HT-29 (cell line): ENCODE measurements at regions not wholly inside any gene's neighbourhood (a gene's known extent, or its start where the extent isn't known, plus 50 kb on each side); places are given as distances from the start of the nearest gene placed in this dataset.

Experiments
- DNase-seq: peaks from one replicate; pipeline ENCODE4 v3.0.0-alpha.2; 2015; ENCODE audit warnings: low spot score

DNA sequence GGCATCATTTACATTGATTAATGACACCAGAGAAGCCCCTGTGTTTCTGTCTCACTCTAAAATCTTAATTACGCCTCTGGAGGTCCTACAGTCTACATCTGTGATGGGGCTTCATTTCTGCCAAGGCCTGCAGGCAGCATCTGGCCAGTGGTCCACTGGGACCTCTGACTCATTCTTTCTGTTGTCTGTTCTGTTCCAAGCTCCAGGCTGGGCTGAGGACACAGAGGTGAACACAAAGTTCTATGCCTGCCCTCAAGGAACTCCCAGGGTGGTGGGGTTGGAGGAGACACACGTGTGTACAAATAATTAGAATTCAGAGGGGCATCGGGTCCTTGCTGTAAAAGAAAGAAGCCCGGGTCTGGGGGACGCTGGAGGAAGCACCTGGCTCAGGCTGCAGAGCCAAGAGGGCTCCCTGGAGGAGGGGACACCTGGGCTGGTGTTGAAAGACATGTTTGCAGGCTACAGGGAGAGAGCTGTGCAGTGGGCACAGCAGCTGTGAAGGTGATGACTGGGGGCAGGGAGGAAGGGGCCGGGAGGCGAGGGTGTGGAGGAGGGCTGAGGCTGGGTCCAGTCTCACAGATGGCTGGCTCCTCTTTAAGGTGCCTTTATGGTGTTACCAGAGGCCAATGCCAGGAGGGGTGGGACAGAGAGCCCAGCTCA lies 103.3 kb upstream of the PRR23E start:
- DNase-seq, result no peak

DNA sequence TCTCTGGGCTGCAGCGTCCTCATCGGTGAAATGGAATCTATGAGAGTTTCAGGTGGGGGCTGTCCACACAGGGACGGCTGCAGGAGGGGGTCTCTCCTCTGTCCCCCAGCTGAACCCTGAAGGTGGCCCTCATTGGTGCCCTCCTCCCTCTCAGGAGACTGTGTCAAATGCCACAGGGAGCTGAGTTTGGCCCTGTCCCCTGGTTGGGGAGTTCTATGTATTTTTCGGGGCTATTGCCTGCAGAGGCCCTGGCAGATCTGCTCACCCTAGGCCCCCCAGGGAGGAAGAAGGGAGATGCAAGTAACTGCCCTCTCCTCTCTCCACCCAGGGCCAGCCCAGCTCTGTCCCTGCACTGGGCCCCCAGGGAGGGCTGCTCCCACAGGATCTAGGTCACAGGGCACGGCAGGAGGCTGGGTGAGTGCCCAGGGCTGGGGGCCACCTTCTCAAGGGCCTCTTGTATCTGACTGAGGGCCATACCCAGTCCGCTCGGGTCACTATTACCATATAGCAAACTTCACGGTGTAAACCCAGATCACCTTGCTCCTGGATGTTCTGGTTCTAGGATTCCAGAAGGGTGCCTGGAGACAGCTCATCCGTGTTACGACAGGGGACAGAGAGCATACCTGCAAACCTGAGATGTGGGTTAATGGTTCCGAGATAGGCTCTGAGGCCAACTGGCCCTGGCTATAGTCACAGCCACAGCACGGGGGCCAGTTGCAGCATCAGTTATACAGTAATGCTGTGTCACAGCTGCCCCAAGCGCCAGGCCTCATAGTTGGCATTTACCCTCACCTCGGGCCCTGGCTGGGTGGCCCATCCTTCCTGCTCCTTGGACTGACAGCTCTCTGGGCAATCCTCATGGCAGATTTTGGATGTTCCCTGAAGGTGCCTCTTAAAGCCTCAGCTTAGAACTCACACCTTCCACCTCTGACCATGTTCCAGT lies 102.4 kb upstream of the PRR23E start:
- no peak for DNase-seq

DNA sequence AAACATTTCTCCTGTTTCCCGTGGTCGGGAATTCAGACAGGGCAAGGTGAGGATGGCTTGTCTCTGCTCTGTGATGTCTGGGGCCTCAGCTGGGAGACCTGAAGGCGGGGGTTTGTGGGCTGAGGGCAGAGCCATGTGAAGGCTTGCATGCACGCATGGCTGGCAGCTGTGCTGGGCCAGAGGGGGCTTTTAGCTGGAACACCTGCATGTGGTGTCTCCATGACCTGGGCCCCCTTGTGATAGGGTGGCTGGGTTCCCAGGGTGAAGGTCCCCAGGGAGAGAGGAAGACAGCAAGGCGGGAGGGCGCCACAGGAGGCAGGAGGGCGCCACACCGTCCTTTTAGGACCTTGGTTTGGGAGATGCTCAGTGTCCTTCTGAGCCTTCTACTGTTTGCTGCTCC lies 101.6 kb upstream of the PRR23E start:
- DNase-seq, result no peak

DNA sequence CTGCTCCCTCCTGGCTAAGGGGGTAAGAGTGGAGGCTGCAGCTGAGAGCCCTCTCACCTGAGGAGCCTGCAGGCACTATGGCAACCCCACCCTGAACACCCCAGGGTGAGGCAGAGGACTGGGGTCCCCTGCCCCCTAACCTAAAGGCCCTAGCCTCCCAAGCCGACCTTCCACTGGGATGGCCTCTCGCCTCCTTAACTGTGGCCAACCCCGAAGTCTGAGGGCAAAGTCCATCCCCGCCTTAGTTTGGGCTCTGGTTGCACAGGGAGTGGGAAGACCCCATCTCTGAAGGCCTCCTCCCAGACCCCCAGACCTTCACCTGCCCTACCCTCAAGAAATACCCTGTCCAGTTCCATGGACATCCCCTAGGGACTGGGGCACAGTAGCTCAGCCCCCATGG lies 100.6 kb upstream of the PRR23E start:
- no peak for DNase-seq

DNA sequence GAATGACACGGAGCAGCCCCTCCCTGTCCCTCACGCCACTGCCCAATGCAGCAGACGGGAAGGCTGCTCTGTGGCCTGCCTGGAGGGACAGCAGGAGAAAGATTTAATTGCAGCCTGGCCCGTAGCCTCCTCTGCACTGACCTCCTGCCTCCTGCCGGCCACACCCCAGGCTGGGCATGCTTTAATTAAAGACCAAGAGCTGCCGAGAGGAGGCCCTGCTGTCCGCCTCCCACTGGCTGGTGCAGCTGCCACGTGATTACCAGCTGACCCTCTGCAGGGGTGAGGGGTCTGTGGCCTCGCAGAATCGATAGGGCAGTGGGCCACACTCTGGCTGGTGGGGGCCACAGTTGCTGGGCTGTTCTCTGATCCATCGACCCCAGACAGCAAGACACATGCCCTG lies 100.2 kb upstream of the PRR23E start:
- DNase-seq, result no peak

DNA sequence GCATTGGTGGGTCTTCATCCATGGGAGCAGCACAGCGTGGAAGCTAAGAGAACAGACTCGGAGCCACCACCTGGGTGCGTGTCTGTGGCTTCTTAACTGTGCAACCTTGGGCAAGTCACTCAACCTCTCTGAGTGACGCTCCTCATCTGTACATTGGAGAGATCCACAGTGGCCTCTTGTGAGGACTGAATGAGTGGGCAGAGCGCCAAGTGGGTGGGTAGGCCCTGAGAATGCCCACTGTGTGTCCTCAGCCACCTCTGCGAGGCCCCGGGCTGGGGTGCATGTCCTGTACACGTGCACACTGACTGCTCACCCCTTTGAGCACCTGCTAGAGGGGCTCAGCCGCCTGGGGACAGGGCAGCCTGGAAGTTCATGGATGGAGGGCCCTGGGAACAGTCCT lies 99.6 kb upstream of the PRR23E start:
- DNase-seq, result no peak

DNA sequence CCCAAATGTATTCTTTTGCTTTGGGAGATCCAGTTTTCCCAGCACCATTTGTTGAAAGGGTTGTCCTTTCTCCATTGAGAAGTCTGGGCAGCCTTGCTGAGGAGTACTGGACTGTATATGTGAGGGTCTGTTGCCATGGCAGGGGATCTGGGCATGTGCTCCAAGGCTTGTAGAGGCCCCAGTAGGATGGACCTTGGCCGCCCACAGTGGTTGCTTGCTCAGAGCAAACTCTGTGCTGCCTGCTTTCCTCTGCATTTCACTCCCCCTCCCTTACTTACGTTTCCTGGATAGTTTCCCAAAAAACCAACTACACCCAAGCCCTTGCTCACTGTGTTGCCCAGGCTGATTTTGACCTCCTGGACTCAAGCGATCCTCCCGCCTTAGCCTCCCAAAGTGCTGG lies 97.2 kb upstream of the PRR23E start:
- DNase-seq, result no peak

DNA sequence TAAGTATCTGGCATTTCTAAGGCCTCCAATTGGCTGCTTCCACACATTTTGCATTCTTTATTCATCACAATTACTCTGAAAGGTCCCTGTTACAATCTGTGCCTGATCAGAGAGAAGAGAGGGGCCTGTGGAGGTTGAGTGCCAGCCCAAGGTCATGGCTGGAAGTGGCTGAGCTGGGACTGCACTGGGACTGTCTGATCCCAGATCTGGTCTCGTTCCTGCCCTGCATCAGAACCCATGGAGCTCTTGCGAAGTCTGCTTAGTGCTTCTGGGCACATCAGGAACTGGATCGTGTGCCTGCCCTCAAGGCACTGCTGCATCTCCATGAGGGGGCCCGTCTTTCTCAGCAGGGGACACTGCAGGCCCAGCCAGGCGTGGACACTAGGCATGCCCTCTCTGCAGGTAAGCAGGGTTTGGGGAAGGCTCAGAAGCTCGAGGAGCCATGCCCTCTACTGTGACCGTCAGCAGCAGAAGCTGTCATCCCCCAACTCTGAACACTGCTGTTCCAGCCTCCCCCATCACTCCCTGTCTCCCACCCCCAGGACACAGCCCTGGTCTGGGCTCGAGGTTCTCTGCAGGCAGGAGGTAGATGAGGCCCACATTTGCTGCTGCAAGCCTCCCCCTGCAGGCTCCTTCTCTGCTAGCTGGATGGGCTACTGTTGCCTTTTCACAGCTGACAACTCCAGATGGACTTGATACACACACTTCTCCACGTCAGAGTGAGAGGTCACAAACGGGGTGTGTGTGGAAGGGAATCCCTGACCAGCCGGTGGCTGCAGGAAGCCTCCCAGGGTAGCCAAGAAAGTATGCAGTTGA lies 96.5 kb upstream of the PRR23E start:
- no peak for DNase-seq

DNA sequence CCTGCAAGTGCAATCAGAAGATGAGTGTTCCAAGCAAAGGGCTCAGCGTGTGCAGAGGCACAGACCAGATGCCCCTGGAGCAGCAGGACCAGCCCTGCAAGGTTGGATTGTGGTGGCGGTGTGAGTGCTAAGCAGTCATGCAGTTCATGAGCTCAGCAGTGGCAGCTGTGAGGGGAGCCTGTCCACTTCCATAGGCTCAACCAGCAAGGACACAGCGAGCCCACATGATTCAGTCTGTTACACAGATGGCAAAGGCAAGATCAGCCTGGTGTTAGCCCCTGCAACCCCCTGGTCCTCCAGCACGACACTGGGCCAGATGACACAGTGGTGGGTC lies 95.9 kb upstream of the PRR23E start:
- DNase-seq, result no peak

DNA sequence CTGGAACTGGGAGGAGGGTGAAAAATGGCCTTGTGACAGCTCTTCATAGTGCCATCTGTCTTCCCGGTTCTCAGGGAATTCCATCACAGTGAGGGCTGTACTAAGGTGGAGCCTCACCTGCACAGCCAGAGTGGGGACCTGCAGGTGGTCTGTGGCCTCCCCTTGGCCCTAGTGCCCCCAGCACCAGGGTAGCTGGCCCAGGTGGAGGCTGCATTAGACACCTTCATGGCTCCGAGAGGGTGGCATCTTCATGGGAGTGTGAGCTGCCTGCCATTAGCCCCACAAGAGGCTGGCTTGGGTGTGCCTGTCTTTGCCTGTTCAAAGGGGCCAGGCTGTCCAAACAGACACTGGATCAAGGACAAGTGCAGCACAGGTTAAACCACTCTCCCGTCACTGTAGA lies 95.5 kb upstream of the PRR23E start:
- DNase-seq, result no peak

DNA sequence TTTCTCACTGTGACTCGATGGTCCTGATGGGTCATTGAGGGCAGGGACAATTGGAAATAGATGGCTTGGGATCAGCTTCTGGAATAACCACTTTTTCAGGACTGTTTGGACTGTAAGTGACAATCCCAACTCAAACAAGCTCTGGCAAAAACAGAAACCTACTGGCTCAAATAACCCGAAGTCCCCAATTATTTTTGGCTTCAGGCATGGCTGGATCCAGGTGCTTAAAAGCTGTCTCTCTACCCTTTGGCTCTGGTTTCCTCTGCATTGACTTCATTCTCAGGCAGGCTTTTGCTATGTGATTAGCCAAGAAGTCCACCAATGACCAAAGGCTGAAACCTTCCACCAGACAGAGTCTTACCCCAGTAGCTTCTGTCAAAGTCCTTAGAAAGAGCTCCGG lies 92.9 kb upstream of the PRR23E start:
- DNase-seq, result no peak

DNA sequence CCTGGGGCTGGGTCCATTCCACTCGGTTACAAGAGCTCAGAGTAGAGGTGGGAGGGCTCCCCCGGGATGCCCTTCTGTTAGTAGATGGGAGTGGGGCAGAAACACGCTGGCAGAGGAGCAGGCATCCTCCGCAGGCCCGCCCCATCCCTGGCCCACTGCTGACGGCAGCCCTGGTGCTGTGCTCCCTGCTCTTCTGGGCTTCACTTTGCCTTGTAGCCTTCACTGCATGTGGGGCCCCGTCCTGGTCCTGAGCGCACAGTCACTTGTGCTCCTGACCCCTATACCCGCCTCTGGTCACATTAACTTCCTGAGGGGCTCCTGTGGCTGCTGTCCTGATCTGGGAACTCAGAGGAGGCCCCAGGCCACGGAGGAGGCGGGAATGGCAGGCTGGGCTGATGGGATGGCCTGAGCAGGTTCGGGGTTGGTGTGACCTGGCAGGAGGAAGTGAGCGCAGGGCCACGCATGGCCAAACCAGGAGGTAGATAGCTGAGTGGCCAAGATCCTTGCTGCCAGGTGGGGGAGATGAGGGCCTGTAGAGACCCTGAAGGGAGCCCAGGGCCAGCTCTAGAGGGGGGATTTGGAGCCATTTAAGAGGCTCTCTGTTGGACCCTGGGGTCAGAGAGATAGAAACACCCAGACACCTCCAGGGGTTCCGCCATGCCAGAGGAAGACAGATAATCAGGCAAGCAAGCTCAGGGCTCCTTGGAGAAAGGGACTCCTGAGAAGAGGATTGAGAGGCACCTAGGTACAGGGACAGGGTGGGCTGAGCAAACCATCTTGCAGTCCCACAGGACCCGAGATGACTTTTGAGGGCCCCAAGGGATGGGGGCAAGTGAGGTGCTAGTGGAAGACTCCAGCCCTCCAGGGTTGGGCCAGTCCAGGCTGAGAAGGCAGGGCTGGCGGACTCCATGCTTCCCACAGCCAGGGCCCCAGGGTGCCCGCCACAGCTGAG lies 92.2 kb upstream of the PRR23E start:
- DNase-seq, result no peak

DNA sequence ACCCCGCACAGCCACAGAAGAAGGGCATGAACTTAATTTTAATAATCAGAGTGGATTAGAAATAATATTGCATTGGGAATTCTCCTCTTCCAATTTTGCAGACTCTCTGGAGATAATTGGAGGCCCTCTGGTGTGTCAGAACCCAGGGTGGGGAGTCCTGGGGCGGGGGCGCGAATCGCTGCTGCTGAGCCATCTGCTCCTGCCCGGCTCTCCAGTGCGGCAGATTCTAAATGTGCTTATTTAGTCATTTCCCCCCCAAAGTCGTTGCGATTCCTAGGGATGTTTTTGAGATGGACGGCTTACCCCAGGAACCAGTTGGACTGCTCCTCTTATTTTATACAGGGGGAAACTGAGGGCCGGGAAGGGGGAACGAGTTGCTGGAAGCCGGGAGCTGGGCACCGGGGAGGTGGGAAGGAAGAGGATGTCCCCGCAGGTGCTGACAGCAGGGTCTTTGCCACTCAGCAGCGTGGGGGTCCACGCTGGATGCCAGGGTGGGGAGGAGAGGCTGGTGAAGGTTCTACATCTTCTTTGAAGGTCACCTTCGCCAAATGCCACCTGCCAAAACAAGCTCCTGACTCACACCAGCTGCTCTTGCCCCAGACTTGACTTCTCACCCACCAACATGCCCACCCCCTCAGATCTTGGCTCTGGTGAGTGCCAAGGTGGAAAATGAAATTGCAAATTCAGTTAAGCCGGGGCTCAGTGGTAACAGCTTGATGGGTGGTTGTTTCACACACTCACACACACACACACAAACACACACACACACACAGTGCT lies 91.3 kb upstream of the PRR23E start:
- DNase-seq, result no peak

DNA sequence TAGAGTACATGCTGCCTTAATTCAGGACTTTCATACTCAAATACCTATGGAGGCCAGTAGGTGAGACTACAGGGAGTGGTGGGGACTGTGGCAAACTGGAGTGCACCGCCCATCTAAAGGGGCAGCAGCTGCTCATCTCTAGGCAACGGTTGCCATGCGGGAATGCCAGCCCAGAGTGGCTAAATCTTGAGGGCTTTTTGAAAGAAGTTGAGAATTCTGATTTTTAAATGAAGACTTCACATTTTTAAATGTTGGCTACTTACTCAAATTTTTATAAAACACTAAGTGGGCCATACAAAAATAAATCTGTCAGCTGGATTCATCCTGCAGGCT lies 90.8 kb upstream of the PRR23E start:
- no peak for DNase-seq

DNA sequence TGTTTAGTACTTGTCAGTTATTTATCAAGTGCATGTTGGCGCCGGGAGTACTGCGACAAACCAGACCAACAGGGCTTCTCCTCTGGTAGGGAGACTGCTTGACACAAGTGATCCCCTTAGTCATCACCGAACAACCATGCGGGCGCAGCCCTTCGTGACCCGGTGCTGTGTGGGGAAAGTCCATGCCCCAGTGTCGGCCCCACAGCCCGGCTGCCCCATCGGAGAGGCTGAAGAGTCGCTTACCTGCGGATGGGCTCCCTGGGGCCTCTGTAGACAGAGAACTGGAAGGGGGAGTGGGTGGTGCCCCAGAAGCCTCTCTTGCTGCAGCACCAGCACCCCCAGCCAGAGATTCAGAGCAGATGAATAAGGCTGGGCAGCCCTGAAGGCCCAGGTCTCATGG lies 90.3 kb upstream of the PRR23E start:
- no peak for DNase-seq

DNA sequence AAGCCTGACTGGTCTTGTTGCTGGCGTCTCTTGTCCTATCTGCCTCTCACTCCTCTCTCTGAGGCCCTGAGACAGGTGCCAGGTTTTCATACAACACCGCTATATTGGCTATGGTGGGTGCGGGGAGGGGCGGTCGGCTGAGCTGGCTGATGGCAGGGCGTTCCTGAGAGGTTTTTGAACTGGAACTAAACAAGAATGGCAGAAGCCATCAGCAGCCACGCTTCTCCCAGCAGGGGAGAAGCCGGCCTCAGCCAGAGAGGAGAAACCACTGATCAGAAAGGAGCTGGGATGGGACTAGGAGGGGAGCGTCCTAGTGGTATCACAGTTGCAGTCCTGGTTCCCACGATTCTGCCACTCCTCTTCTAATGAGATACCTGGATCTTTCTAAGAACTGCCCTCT lies 89.9 kb upstream of the PRR23E start:
- DNase-seq, result no peak

DNA sequence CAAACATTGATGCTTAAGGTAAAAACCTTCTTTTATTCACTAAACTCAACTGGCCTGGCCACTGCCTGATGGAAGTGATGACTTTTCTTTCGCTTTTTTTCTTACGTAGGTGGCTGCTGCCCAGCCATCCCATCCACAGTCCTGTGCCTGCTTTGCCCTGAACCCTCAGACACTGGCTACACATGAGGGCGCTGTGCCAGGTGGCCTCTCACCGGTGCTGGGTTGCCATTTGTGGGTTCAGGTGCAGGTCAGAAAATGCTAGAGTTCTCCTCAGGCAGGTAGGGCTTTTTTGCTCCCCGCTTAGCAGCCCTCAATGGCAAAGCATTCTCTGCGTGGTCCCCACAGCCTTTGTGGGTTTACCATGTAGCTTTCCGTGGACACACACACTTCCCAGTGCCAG lies 88.3 kb upstream of the PRR23E start:
- no peak for DNase-seq

DNA sequence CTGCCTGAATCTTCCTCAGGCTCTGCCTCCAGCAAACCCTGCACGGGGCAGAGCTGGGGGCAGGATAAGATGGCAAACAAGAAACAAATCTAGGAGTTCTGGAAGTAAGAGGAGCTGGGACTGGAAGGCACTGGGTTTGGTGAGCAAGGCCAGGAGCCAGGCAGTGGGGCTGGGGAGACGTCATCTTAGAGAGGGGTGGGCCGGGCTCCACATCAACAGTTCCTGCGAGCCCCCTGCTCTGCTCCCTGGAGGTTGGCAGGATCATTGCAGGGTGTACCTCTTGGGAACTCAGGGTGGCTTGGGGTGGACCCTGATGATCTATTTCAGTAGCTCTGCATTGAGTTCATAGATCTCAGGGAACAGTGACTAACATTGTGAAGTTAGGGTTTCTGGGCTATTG lies 87.3 kb upstream of the PRR23E start:
- DNase-seq, result no peak

DNA sequence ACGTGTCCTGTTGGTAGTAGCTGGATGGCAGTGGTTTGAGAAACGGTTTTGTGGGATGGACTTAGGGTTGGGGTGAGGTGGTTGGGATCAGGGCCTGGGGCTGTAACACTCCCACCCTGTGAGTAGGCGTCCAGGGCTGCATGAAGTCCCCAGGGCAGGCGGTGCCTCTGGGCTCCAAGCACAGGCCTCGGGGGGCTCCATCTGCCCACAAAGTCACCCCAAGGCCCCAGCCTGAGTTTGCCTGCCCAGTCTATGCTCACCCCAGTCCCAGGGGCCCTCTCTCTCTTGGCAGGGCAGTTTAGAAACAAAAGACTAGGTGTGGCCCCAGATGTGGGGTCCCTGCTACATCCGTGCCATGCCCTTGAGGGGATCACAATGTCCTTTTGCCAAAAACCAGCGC lies 86.9 kb upstream of the PRR23E start:
- DNase-seq, result no peak

DNA sequence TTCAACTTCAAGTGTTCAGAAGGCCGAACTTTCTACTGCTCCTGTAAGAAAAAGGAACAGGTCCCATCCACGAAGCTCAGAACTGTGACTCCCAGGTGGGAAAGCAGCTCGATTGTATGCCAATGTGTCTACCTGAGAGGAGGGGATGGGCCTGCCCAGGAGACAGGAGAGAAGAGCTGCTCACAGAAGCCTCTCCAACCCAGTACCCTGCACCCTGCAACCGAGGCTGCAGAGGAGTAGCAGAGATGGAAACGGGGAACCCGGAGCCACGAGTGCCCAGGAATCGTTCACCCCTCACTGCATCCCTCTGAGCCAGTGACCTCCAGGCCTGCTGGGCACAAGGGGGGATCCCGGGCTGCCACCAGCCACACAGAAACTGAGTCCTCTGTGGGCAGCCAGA lies 86.5 kb upstream of the PRR23E start:
- DNase-seq, result no peak

DNA sequence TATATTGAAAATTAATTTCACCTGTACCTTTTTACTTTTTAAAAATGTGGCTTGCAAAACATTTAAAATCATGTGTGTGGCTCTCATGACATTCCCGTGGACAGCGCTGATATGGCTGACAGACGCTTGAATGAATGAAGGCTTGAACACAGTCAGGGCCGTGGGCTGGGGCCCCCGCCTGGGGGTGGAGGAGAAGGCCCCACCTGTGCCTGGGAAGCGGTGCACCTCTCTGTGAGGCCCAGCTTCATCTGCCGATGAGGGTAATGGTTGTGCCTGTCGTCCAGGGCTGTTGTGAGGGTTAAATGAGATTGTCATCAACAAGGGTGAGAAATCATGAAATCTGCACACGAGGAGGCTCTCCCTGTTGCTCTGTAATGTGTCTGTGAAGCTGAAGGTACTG lies 85.9 kb upstream of the PRR23E start:
- no peak for DNase-seq
